ENCODE measurements at regions not wholly inside any gene's neighbourhood (a gene's known extent, or its start where the extent isn't known, plus 50 kb on each side); places are given as distances from the start of the nearest gene placed in this dataset.

GRCh38 chr12:110796952-110797351 is 49.8 kb upstream of the CCDC63 start:
- Histone ChIP-seq H3K4me1 (ENCODE audit: control insufficient read depth in 1 of 2, insufficient read depth in 2 of 2, low read length in 2 of 2) (peaks cover 0 to 6% of the 10 kb centered on the region in 2 experiments; a peak in 2 of 4 replicates), H3K4me2 (ENCODE audit: low read length) (0 out of 2 replicates have a peak overlapping the region, but pooled peaks have one; percentile 17), H3K27me3 (ENCODE audit: insufficient read depth, low read length) (no peaks in the 10 kb centered on the region), H3K79me2 (ENCODE audit: insufficient read depth, low read length) (no peaks in the 10 kb centered on the region), H3K9me3 (ENCODE audit: control insufficient read depth in 1 of 2, insufficient read depth in 1 of 2, low read depth in 1 of 2, low read length in 2 of 2) (no peaks in the 10 kb centered on the region; a peak in 1 of 4 replicates), H4K20me1 (ENCODE audit: insufficient read depth) (no peaks in the 10 kb centered on the region), H3K9ac (ENCODE audit: low read length) (no peak overlapping the region), H3K4me3 (replicated peaks in 1 of 2; ENCODE audit: low read depth in 1 of 2, low read length in 2 of 2) (no peak overlapping the region), H2AFZ (ENCODE audit: low read depth, low read length, poor library complexity, severe bottlenecking) (no peak overlapping the region), H3K27ac (ENCODE audit: low read depth, low read length) (no peak overlapping the region), H3K9me2 (ENCODE audit: insufficient read depth) (no peaks in the 10 kb centered on the region), H3K36me3 (ENCODE audit: control insufficient read depth in 1 of 2, insufficient read depth in 2 of 2, low read length in 2 of 2) (no peaks in the 10 kb centered on the region)
- POLR2A ChIA-PET: no interaction called here
- DNase-seq (ENCODE audit: low read depth, low spot score) (peak; percentile 40), ATAC-seq (peak; percentile 84)
- TF ChIP-seq CTCF (IDR thresholded peaks at IDR 0.05 in 2 of 3, conservative IDR thresholded peaks at IDR 0.05 in 1 of 3; ENCODE audit: borderline replicate concordance in 1 of 3, insufficient read depth in 1 of 3, low read depth in 2 of 3, low read length in 2 of 3) (no peak), ZBTB33 (IDR thresholded peaks at IDR 0.05; ENCODE audit: extremely low read depth, insufficient replicate concordance, low read length) (no peak), FOSL1 (IDR thresholded peaks at IDR 0.05; ENCODE audit: low read depth) (peak; percentile 58), EGR1 (IDR thresholded peaks at IDR 0.05; ENCODE audit: low read depth) (no peak), JUND (IDR thresholded peaks at IDR 0.05) (peak; percentile 57; the same call in 1 of the 2 replicates)
- RAD21 ChIA-PET (ENCODE audit: low non-redundant PET in 1 of 2, low total read pairs in 2 of 2, uncharacterized antibody in 2 of 2, unreplicated experiment in 2 of 2): no interaction called here
- intact Hi-C loops (cut with micrococcal nuclease): no loop called here
- no TSS peak for BruUV-seq (replicated peaks)
- CTCF ChIA-PET: no interaction called here

Data from HCT116 (cell line).